LNCaP clone FGC (cell line): ENCODE measurements at regions not wholly inside any gene's neighbourhood (a gene's known extent, or its start where the extent isn't known, plus 50 kb on each side); places are given as distances from the start of the nearest gene placed in this dataset.
A peak's percentile ranks its signal among the peaks of the same experiment; 100 is the strongest.

ENCODE experiments used
- DNase-seq: peaks from one replicate; pipeline ENCODE4 v3.0.0-alpha.2; 2011; ENCODE audit warnings: low read depth
- H3K4me3 ChIP-seq: 2 replicates; pipeline ENCODE4 v1.5.1; 2011; ENCODE audit warnings: mild to moderate bottlenecking, low read depth, low read length, control low read depth
- CTCF ChIP-seq: IDR thresholded peaks from 2 replicates; pipeline ENCODE4 v1.5.1; 2012; ENCODE audit warnings: mild to moderate bottlenecking; ENCODE audit not compliant: control insufficient read depth, insufficient read depth; ENCODE audit errors: extremely low read depth

GRCh38 chr2:175698061-175698460 lies 304.0 kb downstream of the LNPK start:
- DNase-seq = no peak
- TF ChIP-seq CTCF = no peak
- H3K4me3 ChIP-seq = no peak overlapping the region

GRCh38 chr2:175690113-175690837 lies 311.8 kb downstream of the LNPK start:
- peak; percentile 68 for TF ChIP-seq CTCF
- peak; percentile 30 for DNase-seq
- H3K4me3 ChIP-seq = no peak overlapping the region

GRCh38 chr2:175688243-175688642 lies 313.8 kb downstream of the LNPK start:
- TF ChIP-seq CTCF = no peak
- H3K4me3 ChIP-seq = no peak overlapping the region
- DNase-seq = no peak

- no peak for TF ChIP-seq CTCF
- H3K4me3 ChIP-seq = no peak overlapping the region
- no peak for DNase-seq
Measured at GRCh38 chr2:175687465-175687864, 314.6 kb downstream of the LNPK start.

- no peak for DNase-seq
- TF ChIP-seq CTCF = no peak
- H3K4me3 ChIP-seq = no peak overlapping the region
Measured at GRCh38 chr2:175686002-175686401, 316.1 kb downstream of the LNPK start.

- H3K4me3 ChIP-seq = no peak overlapping the region
- no peak for DNase-seq
- TF ChIP-seq CTCF = no peak
Measured at GRCh38 chr2:175684466-175684865, 317.6 kb downstream of the LNPK start.

GRCh38 chr2:175679728-175680127 lies 322.3 kb downstream of the LNPK start:
- H3K4me3 ChIP-seq = no peak overlapping the region
- no peak for TF ChIP-seq CTCF
- DNase-seq = no peak
